H1 (cell line): ENCODE measurements at regions not wholly inside any gene's neighbourhood (a gene's known extent, or its start where the extent isn't known, plus 50 kb on each side); places are given as distances from the start of the nearest gene placed in this dataset.

Source experiments
- CTCF ChIA-PET: fragments of 300-600 bp; sonication (Branson Sonifier 250); formaldehyde crosslinking; loops from one replicate; lab custom pipeline; 2021; ENCODE audit not compliant: partially characterized antibody; lab: Charles Lee
- POLR2A ChIA-PET: fragments of 300-600 bp; sonication (Branson Sonifier 250); formaldehyde crosslinking; loops from one replicate; lab custom pipeline; 2021; ENCODE audit warnings: inconsistent platforms; ENCODE audit not compliant: partially characterized antibody; lab: Charles Lee
- DNase-seq, 2 experiments: peaks; one replicate each; pipeline versions ENCODE4 v3.0.0 to v3.0.0-alpha.2; 2010 to 2022; ENCODE audit warnings: low spot score in 2 of 2, low read depth in 1 of 2, mixed read lengths in 1 of 2
- FAIRE-seq: peaks from 2 replicates; lab custom pipeline; 2011; peaks lifted over from hg19 to GRCh38; lab: Jason Lieb, UNC
- H2AFZ ChIP-seq: 2 replicates; pipeline ENCODE4 v1.8.1; 2012; ENCODE audit warnings: low read length, inconsistent platforms
- H2AK5ac ChIP-seq: 2 replicates; pipeline ENCODE4 v1.6.1; 2013; ENCODE audit warnings: low read depth, low read length
- H2BK120ac ChIP-seq: replicated peaks from 2 replicates; pipeline ENCODE3; 2013; ENCODE audit warnings: low read depth, low read length, inconsistent platforms
- H2BK12ac ChIP-seq: 2 replicates; pipeline ENCODE4 v1.6.1; 2013; ENCODE audit warnings: low read depth, low read length
- H2BK15ac ChIP-seq: 2 replicates; pipeline ENCODE4 v1.6.1; 2013; ENCODE audit warnings: low read length
- H2BK20ac ChIP-seq: 2 replicates; pipeline ENCODE4 v1.6.1; 2013; ENCODE audit warnings: low read length
- H2BK5ac ChIP-seq: 2 replicates; pipeline ENCODE4 v1.6.1; 2013; ENCODE audit warnings: low read depth, low read length
- H3K14ac ChIP-seq: 2 replicates; pipeline ENCODE4 v1.6.1; 2013; ENCODE audit warnings: inconsistent platforms; ENCODE audit not compliant: insufficient read length
- H3K18ac ChIP-seq: 2 replicates; pipeline ENCODE4 v1.6.1; 2013; ENCODE audit warnings: low read length; ENCODE audit errors: extremely low read depth
- H3K23ac ChIP-seq: 2 replicates; pipeline ENCODE4 v1.6.1; 2013; ENCODE audit warnings: inconsistent platforms; ENCODE audit not compliant: insufficient read length
- H3K23me2 ChIP-seq: 2 replicates; pipeline ENCODE4 v1.6.1; 2013; ENCODE audit warnings: low read depth, low read length
- H3K27ac ChIP-seq: 2 replicates; pipeline ENCODE4 v1.6.1; 2011; ENCODE audit warnings: low read depth, low read length, inconsistent platforms
- H3K27me3 ChIP-seq, 4 experiments: replicated peaks in 1 of 4; 1 replicate in 1 of 4; 2 replicates in 3 of 4; pipeline versions ENCODE4 v1.6.1 to v1.8.1; 2011 to 2013; ENCODE audit warnings: low read length in 3 of 4, mild to moderate bottlenecking in 3 of 4, inconsistent platforms in 2 of 4, mixed read lengths in 2 of 4, moderate library complexity in 1 of 4; ENCODE audit not compliant: control insufficient read depth in 3 of 4, insufficient read depth in 3 of 4; ENCODE audit errors: extremely low read depth in 1 of 4
- H3K36me3 ChIP-seq, 4 experiments: 2 replicates each; pipeline versions ENCODE4 v1.6.1 to v1.8.1; 2011 to 2013; ENCODE audit warnings: mild to moderate bottlenecking in 4 of 4, low read length in 3 of 4, moderate library complexity in 2 of 4, control low read depth in 1 of 4, inconsistent platforms in 1 of 4; ENCODE audit not compliant: insufficient read depth in 4 of 4, control insufficient read depth in 2 of 4
- H3K4ac ChIP-seq: replicated peaks from 2 replicates; pipeline ENCODE3; 2013; ENCODE audit warnings: low read length, low read depth, mixed read lengths, inconsistent platforms; ENCODE audit not compliant: insufficient read length
- H3K4me1 ChIP-seq, 4 experiments: replicated peaks in 1 of 4; 1 replicate in 1 of 4; 2 replicates in 3 of 4; pipeline versions ENCODE4 v1.6.1 to v1.8.1; 2011 to 2013; ENCODE audit warnings: low read length in 3 of 4, inconsistent platforms in 2 of 4, mixed read lengths in 1 of 4; ENCODE audit not compliant: insufficient read depth in 4 of 4, control insufficient read depth in 3 of 4
- H3K4me2 ChIP-seq, 2 experiments: 2 replicates each; pipeline versions ENCODE4 v1.6.1 to v1.8.1; 2011 to 2013; ENCODE audit warnings: low read depth in 2 of 2, low read length in 2 of 2, control low read depth in 1 of 2, inconsistent platforms in 1 of 2, mild to moderate bottlenecking in 1 of 2; ENCODE audit not compliant: insufficient read depth in 1 of 2
- H3K4me3 ChIP-seq, 4 experiments: fragments of 200-600, 300-600 bp in 1 of 4; sonication (generic), shearing (Covaris generic), sonication (Bioruptor Twin) in 1 of 4; 2 replicates each; pipeline versions ENCODE4 v1.5.1 to v1.8.1; 2011 to 2016; ENCODE audit warnings: low read length in 4 of 4, low read depth in 3 of 4, control low read depth in 2 of 4, inconsistent platforms in 2 of 4, mild to moderate bottlenecking in 2 of 4, mixed read lengths in 1 of 4, moderate library complexity in 1 of 4; ENCODE audit not compliant: insufficient read depth in 2 of 4; ENCODE audit errors: extremely low read depth in 1 of 4
- H3K56ac ChIP-seq: replicated peaks from 2 replicates; pipeline ENCODE3; 2013; ENCODE audit warnings: low read depth, mild to moderate bottlenecking, mixed read lengths, low read length, inconsistent platforms; ENCODE audit not compliant: insufficient read length
- H3K79me1 ChIP-seq: 2 replicates; pipeline ENCODE4 v1.6.1; 2013; ENCODE audit warnings: low read depth, low read length, control low read depth
- H3K79me2 ChIP-seq, 2 experiments: 2 replicates each; pipeline versions ENCODE4 v1.6.1 to v1.8.1; 2012 to 2013; ENCODE audit warnings: low read length in 2 of 2, mild to moderate bottlenecking in 2 of 2, inconsistent platforms in 1 of 2; ENCODE audit not compliant: insufficient read depth in 2 of 2, control insufficient read depth in 1 of 2
- H3K9ac ChIP-seq, 4 experiments: replicated peaks in 1 of 4; 1 replicate in 1 of 4; 2 replicates in 3 of 4; pipeline versions ENCODE4 v1.6.1 to v1.8.1; 2011 to 2013; ENCODE audit warnings: low read depth in 3 of 4, low read length in 3 of 4, control low read depth in 2 of 4, mild to moderate bottlenecking in 2 of 4, moderate library complexity in 2 of 4, inconsistent platforms in 1 of 4; ENCODE audit errors: extremely low read depth in 1 of 4
- H3K9me3 ChIP-seq, 2 experiments: 2 replicates each; pipeline versions ENCODE4 v1.6.1 to v1.8.1; 2012 to 2013; ENCODE audit warnings: mild to moderate bottlenecking in 2 of 2, moderate library complexity in 2 of 2, control low read depth in 1 of 2, inconsistent platforms in 1 of 2, low read depth in 1 of 2, low read length in 1 of 2, mixed read lengths in 1 of 2; ENCODE audit not compliant: insufficient read depth in 2 of 2
- H4K20me1 ChIP-seq, 2 experiments: replicated peaks in 1 of 2; 2 replicates each; pipeline versions ENCODE3 to v1.8.1; 2011 to 2013; ENCODE audit warnings: inconsistent platforms in 2 of 2, low read length in 2 of 2, mild to moderate bottlenecking in 1 of 2; ENCODE audit not compliant: insufficient read depth in 2 of 2, control insufficient read depth in 1 of 2
- H4K5ac ChIP-seq: 2 replicates; pipeline ENCODE4 v1.6.1; 2013; ENCODE audit warnings: low read length, low read depth, mixed read lengths, inconsistent platforms; ENCODE audit not compliant: insufficient read length
- H4K8ac ChIP-seq: 2 replicates; pipeline ENCODE4 v1.8.0; 2013; ENCODE audit warnings: mild to moderate bottlenecking, moderate library complexity, low read length, inconsistent platforms; ENCODE audit not compliant: insufficient read depth; ENCODE audit errors: extremely low read depth
- H4K91ac ChIP-seq: replicated peaks from 2 replicates; pipeline ENCODE3; 2013; ENCODE audit warnings: low read length, mixed read lengths, inconsistent platforms; ENCODE audit not compliant: insufficient read length
- NANOG ChIP-seq: IDR thresholded peaks from 2 replicates; pipeline ENCODE4 v1.6.1; 2011; ENCODE audit warnings: low read length, low read depth, mild to moderate bottlenecking, inconsistent platforms; ENCODE audit not compliant: insufficient read depth, poor library complexity, severe bottlenecking
- NRF1 ChIP-seq: IDR thresholded peaks from 2 replicates; pipeline ENCODE4 v1.6.1; 2011; ENCODE audit warnings: mild to moderate bottlenecking, low read depth, low read length, improper control_type of control experiment
- WGBS, 2 experiments: shearing (Covaris generic) in 1 of 2; methylation state at CpG; one replicate each; pipeline versions ENCODE4 v1.1.6 to v1.1.7; 2013 to 2015; ENCODE audit warnings: low lambda C conversion rate in 2 of 2, mixed read lengths in 2 of 2, inconsistent platforms in 1 of 2, low coverage in 1 of 2, missing lambda C conversion rate in 1 of 2; ENCODE audit not compliant: insufficient replicate concordance in 2 of 2, insufficient coverage in 1 of 2, insufficient read length in 1 of 2; ENCODE audit errors: extremely low coverage in 1 of 2, missing lambda C conversion rate in 1 of 2; 5-methylcytosine and 5-hydroxymethylcytosine counted together

GRCh38 chr2:236507393-236508085 is 62.1 kb upstream of the ACKR3 start:
- WGBS, 2 experiments: 66% methylated on average over 31 of the region's 56 CpGs; no CpG with 5 or more reads in 1 of the 2 experiments
- H3K36me3 ChIP-seq: no peaks in the 10 kb centered on the region
- no peak for FAIRE-seq
- H2BK5ac ChIP-seq: no peak overlapping the region
- H3K56ac ChIP-seq: no peak overlapping the region
- peak overlapping the region; percentile 22 to 41 (median 25); a peak in 3 of 8 replicates for H3K4me3 ChIP-seq
- H3K14ac ChIP-seq: no peak overlapping the region
- POLR2A ChIA-PET: no interaction called here
- H3K18ac ChIP-seq: no peak overlapping the region
- no peak overlapping the region; the same call in 1 of the 2 replicates for H3K27ac ChIP-seq
- H3K9ac ChIP-seq: no peak overlapping the region; a peak in 2 of 7 replicates
- H4K5ac ChIP-seq: no peak overlapping the region
- no peaks in the 10 kb centered on the region for H3K9me3 ChIP-seq
- H2AK5ac ChIP-seq: no peak overlapping the region
- H3K79me1 ChIP-seq: no peaks in the 10 kb centered on the region
- H3K23ac ChIP-seq: no peak overlapping the region
- H3K23me2 ChIP-seq: peaks cover 2% of the 10 kb centered on the region; the same call in 1 of the 2 replicates
- no peaks in the 10 kb centered on the region; a peak in 1 of 7 replicates for H3K27me3 ChIP-seq
- no peak overlapping the region for H2BK12ac ChIP-seq
- H3K4me2 ChIP-seq: peak overlapping the region; percentile 21 to 52
- no peak overlapping the region for H4K91ac ChIP-seq
- H4K8ac ChIP-seq: peak overlapping the region; percentile 83; the same call in 1 of the 2 replicates
- H2AFZ ChIP-seq: no peak overlapping the region
- H3K4me1 ChIP-seq: no peaks in the 10 kb centered on the region
- no peaks in the 10 kb centered on the region for H4K20me1 ChIP-seq
- H2BK120ac ChIP-seq: no peak overlapping the region
- CTCF ChIA-PET: interaction anchor here (1.5 kb wide), 1 partner anchor 11 kb away, joined by 6 read pairs; no protein-coding TSS in a partner anchor
- no peak overlapping the region for H3K4ac ChIP-seq
- DNase-seq: peak; percentile 50 to 77
- no peak overlapping the region for H2BK15ac ChIP-seq
- TF ChIP-seq NRF1 (peak; percentile 39; the same call in 1 of the 2 replicates), NANOG (no peak)
- H3K79me2 ChIP-seq: no peaks in the 10 kb centered on the region
- H2BK20ac ChIP-seq: no peak overlapping the region
